ENCODE measurements at regions not wholly inside any gene's neighbourhood (a gene's known extent, or its start where the extent isn't known, plus 50 kb on each side); places are given as distances from the start of the nearest gene placed in this dataset.

DNA sequence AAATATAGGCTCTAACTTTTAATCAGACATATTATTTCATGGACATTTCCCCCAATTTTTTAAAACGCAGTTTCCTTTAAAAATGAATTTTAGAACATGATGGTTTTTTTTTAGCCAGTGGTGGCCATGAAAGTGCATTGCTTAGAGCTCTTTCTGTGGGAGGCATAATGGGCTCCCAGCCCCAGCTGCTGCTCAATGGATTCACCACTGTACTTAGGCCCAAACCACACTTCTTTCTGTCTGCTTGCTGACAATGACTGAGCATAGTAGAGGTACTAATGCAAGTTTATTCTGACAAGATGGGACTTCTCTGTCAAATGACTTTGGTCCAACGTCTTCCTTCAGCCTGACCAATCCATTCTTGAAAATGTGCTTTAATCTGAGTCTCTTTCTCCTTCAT lies 400.2 kb upstream of the GRIA3 start:
- TF ChIP-seq POLR2A (IDR thresholded peaks at IDR 0.05), result no peak
- TF ChIP-seq, protein P1, sequence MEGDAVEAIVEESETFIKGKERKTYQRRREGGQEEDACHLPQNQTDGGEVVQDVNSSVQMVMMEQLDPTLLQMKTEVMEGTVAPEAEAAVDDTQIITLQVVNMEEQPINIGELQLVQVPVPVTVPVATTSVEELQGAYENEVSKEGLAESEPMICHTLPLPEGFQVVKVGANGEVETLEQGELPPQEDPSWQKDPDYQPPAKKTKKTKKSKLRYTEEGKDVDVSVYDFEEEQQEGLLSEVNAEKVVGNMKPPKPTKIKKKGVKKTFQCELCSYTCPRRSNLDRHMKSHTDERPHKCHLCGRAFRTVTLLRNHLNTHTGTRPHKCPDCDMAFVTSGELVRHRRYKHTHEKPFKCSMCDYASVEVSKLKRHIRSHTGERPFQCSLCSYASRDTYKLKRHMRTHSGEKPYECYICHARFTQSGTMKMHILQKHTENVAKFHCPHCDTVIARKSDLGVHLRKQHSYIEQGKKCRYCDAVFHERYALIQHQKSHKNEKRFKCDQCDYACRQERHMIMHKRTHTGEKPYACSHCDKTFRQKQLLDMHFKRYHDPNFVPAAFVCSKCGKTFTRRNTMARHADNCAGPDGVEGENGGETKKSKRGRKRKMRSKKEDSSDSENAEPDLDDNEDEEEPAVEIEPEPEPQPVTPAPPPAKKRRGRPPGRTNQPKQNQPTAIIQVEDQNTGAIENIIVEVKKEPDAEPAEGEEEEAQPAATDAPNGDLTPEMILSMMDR (IDR thresholded peaks at IDR 0.05), result no peak
- no peak for TF ChIP-seq POLR2AphosphoS5 (IDR thresholded peaks at IDR 0.05)
- no peak for TF ChIP-seq EP300 (IDR thresholded peaks at IDR 0.05)
- no peak for ATAC-seq
- Histone ChIP-seq H3K4me3 (no peak overlapping the region), H3K27ac (no peak overlapping the region), H3K4me1 (no peaks in the 10 kb centered on the region), H3K9me3 (no peaks in the 10 kb centered on the region), H3K27me3 (no peaks in the 10 kb centered on the region), H3K36me3 (no peaks in the 10 kb centered on the region)
- WGBS, 2 donors (ENCODE audit: low coverage in 1 of 2), result 48 to 88% methylated on average over 1 to 2 of the region's 2 CpGs

- WGBS, 2 donors (ENCODE audit: low coverage in 1 of 2), result 29 to 36% methylated on average over 1 to 2 of the region's 3 CpGs
- Histone ChIP-seq H3K4me3 (no peak overlapping the region), H3K27me3 (no peaks in the 10 kb centered on the region), H3K27ac (no peak overlapping the region), H3K36me3 (no peaks in the 10 kb centered on the region), H3K4me1 (no peaks in the 10 kb centered on the region), H3K9me3 (no peaks in the 10 kb centered on the region)
- TF ChIP-seq POLR2A (IDR thresholded peaks at IDR 0.05) (no peak), POLR2AphosphoS5 (IDR thresholded peaks at IDR 0.05) (no peak), EP300 (IDR thresholded peaks at IDR 0.05) (no peak)
- TF ChIP-seq, protein P1 (IDR thresholded peaks at IDR 0.05), result no peak
- ATAC-seq, result no peak
These were observed 396.8 kb upstream of the GRIA3 start for GRCh38 chrX:122787231-122787630.

GRCh38 chrX:122788216-122788615 lies 395.9 kb upstream of the GRIA3 start:
- Histone ChIP-seq H3K27ac (no peak overlapping the region), H3K9me3 (no peaks in the 10 kb centered on the region), H3K27me3 (no peaks in the 10 kb centered on the region), H3K36me3 (no peaks in the 10 kb centered on the region), H3K4me3 (no peak overlapping the region), H3K4me1 (no peaks in the 10 kb centered on the region)
- 66 to 71% methylated on average over 2 of the region's 2 CpGs for WGBS, 2 donors (ENCODE audit: low coverage in 1 of 2)
- no peak for TF ChIP-seq EP300 (IDR thresholded peaks at IDR 0.05)
- no peak for TF ChIP-seq POLR2AphosphoS5 (IDR thresholded peaks at IDR 0.05)
- TF ChIP-seq, protein P1 (IDR thresholded peaks at IDR 0.05), result no peak
- TF ChIP-seq POLR2A (IDR thresholded peaks at IDR 0.05), result no peak
- ATAC-seq, result no peak

DNA sequence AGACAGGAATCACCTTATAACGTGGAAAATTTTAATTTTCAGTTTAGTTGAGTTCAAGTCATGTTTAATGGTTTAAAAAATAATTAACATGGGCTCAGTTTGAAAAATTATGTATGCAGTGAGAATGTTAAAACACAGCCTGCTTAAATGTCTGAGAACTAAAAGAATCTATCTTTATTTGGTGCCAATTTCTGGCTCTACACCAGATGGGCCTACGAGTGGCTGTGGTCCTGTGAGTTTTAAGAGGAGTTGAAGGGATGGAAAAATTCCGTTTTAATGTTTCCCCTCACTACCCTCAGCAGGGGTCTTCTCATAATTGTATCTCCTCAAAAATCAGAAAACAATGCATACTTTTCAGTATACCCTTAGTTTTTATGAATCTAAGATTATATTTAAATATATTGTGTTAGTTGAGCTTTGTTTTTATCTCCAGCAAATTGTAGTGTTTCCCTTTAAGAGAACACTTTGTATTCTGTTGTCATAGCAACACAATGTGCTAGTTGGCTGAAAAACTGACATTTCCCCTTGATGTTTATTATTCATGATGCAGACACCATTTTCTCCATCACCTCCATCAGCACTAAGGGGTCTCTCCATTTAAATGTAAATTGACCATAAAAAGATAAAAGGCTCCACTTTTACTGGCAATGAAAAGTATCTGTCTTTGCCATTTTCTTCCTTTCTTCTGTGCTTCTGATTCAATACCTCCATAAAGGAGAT lies 393.5 kb upstream of the GRIA3 start:
- H3K27me3 ChIP-seq, result no peaks in the 10 kb centered on the region
- H3K4me1 ChIP-seq, result no peaks in the 10 kb centered on the region
- no peak for ATAC-seq
- H3K36me3 ChIP-seq, result no peaks in the 10 kb centered on the region
- 22 to 52% methylated on average over 3 of the region's 3 CpGs for WGBS, 2 donors (ENCODE audit: low coverage in 1 of 2)
- H3K9me3 ChIP-seq, result no peaks in the 10 kb centered on the region
- H3K27ac ChIP-seq, result no peak overlapping the region
- no peak for TF ChIP-seq EP300 (IDR thresholded peaks at IDR 0.05)
- TF ChIP-seq, protein P1 (IDR thresholded peaks at IDR 0.05), result no peak
- TF ChIP-seq POLR2AphosphoS5 (IDR thresholded peaks at IDR 0.05), result no peak
- no peak for TF ChIP-seq POLR2A (IDR thresholded peaks at IDR 0.05)
- H3K4me3 ChIP-seq, result no peak overlapping the region

- Histone ChIP-seq H3K36me3 (no peaks in the 10 kb centered on the region), H3K4me1 (no peaks in the 10 kb centered on the region), H3K27ac (no peak overlapping the region), H3K27me3 (no peaks in the 10 kb centered on the region), H3K9me3 (no peaks in the 10 kb centered on the region), H3K4me3 (no peak overlapping the region)
- no peak for TF ChIP-seq POLR2A (IDR thresholded peaks at IDR 0.05)
- no peak for TF ChIP-seq POLR2AphosphoS5 (IDR thresholded peaks at IDR 0.05)
- TF ChIP-seq, protein P1 (IDR thresholded peaks at IDR 0.05), result no peak
- no peak for TF ChIP-seq EP300 (IDR thresholded peaks at IDR 0.05)
- WGBS, 2 donors (ENCODE audit: low coverage in 1 of 2), result 73 to 76% methylated on average over 3 to 4 of the region's 4 CpGs
- ATAC-seq, result no peak
These were observed 370.2 kb upstream of the GRIA3 start for GRCh38 chrX:122813876-122814275.
